Breast epithelium (tissue), 4 donors: ENCODE measurements at regions not wholly inside any gene's neighbourhood (a gene's known extent, or its start where the extent isn't known, plus 50 kb on each side); places are given as distances from the start of the nearest gene placed in this dataset.

Experiments used
- DNase-seq, 2 donors: peaks; one replicate each; pipeline ENCODE4 v3.0.0-alpha.2; 2019; ENCODE audit warnings: low spot score in 2 of 2
- H3K27ac ChIP-seq, 2 donors: fragments of 200-600 bp; sonication (generic) in 1 of 2; one replicate each; pipeline ENCODE4 v1.5.1; 2016 to 2019; ENCODE audit warnings: mild to moderate bottlenecking in 1 of 2
- H3K27me3 ChIP-seq, 2 donors: fragments of 200-600 bp; sonication (generic) in 1 of 2; one replicate each; pipeline versions ENCODE4 v1.5.1 to v1.6.0; 2017 to 2019; ENCODE audit warnings: control low read depth in 1 of 2, mild to moderate bottlenecking in 1 of 2
- H3K36me3 ChIP-seq: fragments of 200-600 bp; one replicate; pipeline ENCODE4 v1.5.1; 2019
- H3K4me1 ChIP-seq, 2 donors: fragments of 200-600 bp; sonication (generic); one replicate each; pipeline ENCODE4 v1.5.1; 2016 to 2019; ENCODE audit warnings: control low read depth in 1 of 2
- H3K4me3 ChIP-seq, 3 donors: fragments of 200-600 bp; sonication (generic); 1 replicate in 2 of 3; 2 replicates in 1 of 3; pipeline ENCODE4 v1.5.1; 2016 to 2019; ENCODE audit warnings: mild to moderate bottlenecking in 3 of 3, moderate library complexity in 2 of 3
- H3K9me3 ChIP-seq, 2 donors: fragments of 200-600 bp; sonication (generic) in 1 of 2; one replicate each; pipeline ENCODE4 v1.5.1; 2016 to 2019; ENCODE audit warnings: control low read depth in 1 of 2
- CTCF ChIP-seq, 3 donors: fragments of 450-650 bp; IDR thresholded peaks; one replicate each; pipeline ENCODE4 v1.5.1; 2016 to 2017; ENCODE audit warnings: antibody characterized with exemption in 3 of 3, mild to moderate bottlenecking in 3 of 3, moderate library complexity in 3 of 3
- POLR2A ChIP-seq: fragments of 450-650 bp; IDR thresholded peaks from one replicate; pipeline ENCODE4 v1.6.1; 2016; ENCODE audit warnings: antibody characterized with exemption, mild to moderate bottlenecking, moderate library complexity
- POLR2AphosphoS5 ChIP-seq, 3 donors: sonication (generic); formaldehyde crosslinking; IDR thresholded peaks; one replicate each; pipeline ENCODE4 v1.6.1; 2017; ENCODE audit warnings: antibody characterized with exemption in 3 of 3
- intact Hi-C: fragments of 100-400 bp; cut with DNase I; formaldehyde crosslinking; loops from one replicate; pipeline ENCODE4 v1.15.1; 2023; ENCODE audit warnings: low total_unique reads

GRCh38 chr1:61605607-61606321, 119.2 kb downstream of the TM2D1 start:
- H3K4me3 ChIP-seq = no peak overlapping the region
- H3K27me3 ChIP-seq = no peaks in the 10 kb centered on the region
- no peak for DNase-seq
- no peaks in the 10 kb centered on the region for H3K4me1 ChIP-seq
- intact Hi-C loops = no loop called here
- no peaks in the 10 kb centered on the region for H3K36me3 ChIP-seq
- H3K27ac ChIP-seq = peak overlapping the region; percentile 55 to 73
- H3K9me3 ChIP-seq = no peaks in the 10 kb centered on the region
- TF ChIP-seq CTCF (IDR thresholded peaks at IDR 0.05) (no peak), POLR2A (no peak), POLR2AphosphoS5 (IDR thresholded peaks at IDR 0.05) (no peak)

- H3K27ac ChIP-seq = no peak overlapping the region
- H3K4me1 ChIP-seq = no peaks in the 10 kb centered on the region
- intact Hi-C loops = no loop called here
- no peak for DNase-seq
- H3K9me3 ChIP-seq = no peaks in the 10 kb centered on the region
- H3K4me3 ChIP-seq = no peak overlapping the region
- H3K36me3 ChIP-seq = no peaks in the 10 kb centered on the region
- no peaks in the 10 kb centered on the region for H3K27me3 ChIP-seq
- no peak for TF ChIP-seq CTCF (IDR thresholded peaks at IDR 0.05)
- no peak for TF ChIP-seq POLR2AphosphoS5 (IDR thresholded peaks at IDR 0.05)
- TF ChIP-seq POLR2A = no peak
Measured at GRCh38 chr1:61604684-61605083, 120.3 kb downstream of the TM2D1 start.

DNA sequence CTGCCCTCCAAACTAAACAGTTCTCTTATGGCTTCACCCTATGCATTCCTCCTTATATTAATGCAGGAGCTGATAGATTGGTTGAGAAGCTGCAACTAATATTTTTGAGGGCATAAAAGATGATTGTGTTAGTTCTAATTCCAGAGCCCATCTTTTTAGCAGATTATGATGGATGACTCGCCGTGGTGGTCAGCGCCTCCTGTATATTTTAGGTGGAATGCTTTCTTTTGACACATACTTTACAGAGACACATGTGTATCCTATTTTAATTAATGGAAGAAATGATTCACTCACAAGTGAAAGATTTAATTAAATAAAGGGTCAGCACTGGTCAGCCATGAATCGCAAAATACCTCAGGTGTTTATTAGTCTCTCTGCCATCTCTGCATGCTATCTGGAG, 120.7 kb downstream of the TM2D1 start:
- Histone ChIP-seq H3K36me3 (no peaks in the 10 kb centered on the region), H3K27ac (no peak overlapping the region), H3K9me3 (no peaks in the 10 kb centered on the region), H3K4me3 (no peak overlapping the region), H3K27me3 (no peaks in the 10 kb centered on the region), H3K4me1 (no peaks in the 10 kb centered on the region)
- no peak for DNase-seq
- TF ChIP-seq CTCF (IDR thresholded peaks at IDR 0.05) = no peak
- no peak for TF ChIP-seq POLR2A
- no peak for TF ChIP-seq POLR2AphosphoS5 (IDR thresholded peaks at IDR 0.05)
- intact Hi-C loops = no loop called here

DNA sequence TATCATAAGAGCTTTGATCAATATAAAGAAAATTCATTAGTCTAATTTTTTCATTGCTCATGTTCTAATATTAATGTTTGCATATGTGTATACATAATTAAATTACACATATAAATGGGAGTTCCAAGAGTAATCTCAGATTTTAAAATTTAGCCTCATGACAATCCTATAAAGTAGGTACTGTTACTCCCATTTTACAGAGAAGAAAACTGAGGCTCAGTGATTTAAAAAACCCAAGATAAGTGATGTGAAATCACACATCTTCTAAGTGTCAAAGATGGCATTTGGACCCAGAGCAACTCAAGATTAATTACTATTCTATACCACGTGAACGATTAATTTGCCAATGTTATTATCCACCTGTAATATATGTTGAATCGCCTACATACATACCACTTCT, 122.3 kb downstream of the TM2D1 start:
- intact Hi-C loops = no loop called here
- no peak for DNase-seq
- no peaks in the 10 kb centered on the region for H3K36me3 ChIP-seq
- no peaks in the 10 kb centered on the region for H3K27me3 ChIP-seq
- H3K27ac ChIP-seq = no peak overlapping the region
- H3K9me3 ChIP-seq = no peaks in the 10 kb centered on the region
- H3K4me1 ChIP-seq = no peaks in the 10 kb centered on the region
- TF ChIP-seq POLR2A (no peak), POLR2AphosphoS5 (IDR thresholded peaks at IDR 0.05) (no peak), CTCF (IDR thresholded peaks at IDR 0.05) (no peak)
- no peak overlapping the region for H3K4me3 ChIP-seq

GRCh38 chr1:61597601-61598000, 127.3 kb downstream of the TM2D1 start:
- intact Hi-C loops = no loop called here
- Histone ChIP-seq H3K9me3 (no peaks in the 10 kb centered on the region), H3K4me1 (no peaks in the 10 kb centered on the region), H3K27me3 (no peaks in the 10 kb centered on the region), H3K4me3 (no peak overlapping the region), H3K36me3 (no peaks in the 10 kb centered on the region), H3K27ac (no peak overlapping the region)
- no peak for DNase-seq
- TF ChIP-seq POLR2AphosphoS5 (IDR thresholded peaks at IDR 0.05) (no peak), CTCF (IDR thresholded peaks at IDR 0.05) (no peak)
